ENCODE measurements at regions not wholly inside any gene's neighbourhood (a gene's known extent, or its start where the extent isn't known, plus 50 kb on each side); places are given as distances from the start of the nearest gene placed in this dataset.

DNA sequence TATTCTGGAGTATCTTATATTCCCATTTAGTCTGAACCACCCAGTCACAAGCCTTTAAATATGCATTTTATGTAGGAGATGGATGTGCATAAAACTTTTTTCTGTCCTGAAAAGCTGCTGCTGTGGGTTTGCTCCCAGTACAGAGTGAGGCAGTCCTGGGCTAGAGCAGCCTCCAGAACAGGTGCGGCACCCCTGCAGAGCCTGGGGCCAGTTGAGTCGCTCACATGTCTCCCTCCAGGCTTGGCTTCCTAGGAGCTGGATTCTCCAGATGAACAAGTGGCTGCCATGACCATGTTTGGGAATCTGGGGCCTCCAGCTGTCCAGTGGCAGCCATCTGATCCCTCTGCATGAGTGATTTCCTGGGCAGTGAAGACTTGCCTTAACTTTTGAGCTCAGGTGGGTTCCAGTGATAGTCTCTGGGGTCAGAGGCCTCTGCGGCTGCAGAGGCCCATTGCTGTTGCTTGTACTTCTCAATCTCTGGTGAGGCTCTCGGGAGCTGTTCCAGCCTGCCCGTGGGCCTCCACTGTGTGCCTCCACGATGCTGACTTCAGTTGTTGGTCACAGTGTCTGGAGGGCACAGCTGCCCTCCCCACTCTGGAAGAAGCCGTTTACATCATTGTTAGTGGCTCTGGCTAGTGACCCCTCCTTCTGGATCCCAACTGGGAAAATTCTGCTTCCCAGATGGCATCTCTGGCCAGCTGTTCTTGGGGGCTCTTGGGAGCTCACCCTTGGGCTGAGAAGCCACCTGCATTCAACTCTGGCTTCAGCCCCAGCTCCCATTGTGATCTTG is 120.4 kb downstream of the EMX2 start:
- Histone ChIP-seq H3K27ac (ENCODE audit: low read length) (no peak overlapping the region), H3K27me3 (ENCODE audit: control insufficient read depth, insufficient read depth, low read length) (no peaks in the 10 kb centered on the region), H3K4me1 (ENCODE audit: control insufficient read depth, insufficient read depth, low read length) (no peaks in the 10 kb centered on the region), H3K36me3 (ENCODE audit: control insufficient read depth, insufficient read depth, low read length) (no peaks in the 10 kb centered on the region), H3K4me3 (ENCODE audit: low read length) (no peak overlapping the region), H3K9me3 (ENCODE audit: control insufficient read depth, insufficient read depth, low read length) (no peaks in the 10 kb centered on the region)
- Mint-ChIP-seq H3K36me3 (no peaks in the 10 kb centered on the region), H3K27me3 (ENCODE audit: low read depth in 2 of 2) (peaks cover 0 to 8% of the 10 kb centered on the region in 2 donors), H3K27ac (no peak overlapping the region), H3K4me1 (no peaks in the 10 kb centered on the region), H3K9me3 (no peaks in the 10 kb centered on the region), H3K4me3 (no peak overlapping the region)
- DNase-seq, result no peak
- 86% methylated on average over 7 of the region's 7 CpGs for WGBS (ENCODE audit: insufficient coverage)
- TF ChIP-seq, protein P1, sequence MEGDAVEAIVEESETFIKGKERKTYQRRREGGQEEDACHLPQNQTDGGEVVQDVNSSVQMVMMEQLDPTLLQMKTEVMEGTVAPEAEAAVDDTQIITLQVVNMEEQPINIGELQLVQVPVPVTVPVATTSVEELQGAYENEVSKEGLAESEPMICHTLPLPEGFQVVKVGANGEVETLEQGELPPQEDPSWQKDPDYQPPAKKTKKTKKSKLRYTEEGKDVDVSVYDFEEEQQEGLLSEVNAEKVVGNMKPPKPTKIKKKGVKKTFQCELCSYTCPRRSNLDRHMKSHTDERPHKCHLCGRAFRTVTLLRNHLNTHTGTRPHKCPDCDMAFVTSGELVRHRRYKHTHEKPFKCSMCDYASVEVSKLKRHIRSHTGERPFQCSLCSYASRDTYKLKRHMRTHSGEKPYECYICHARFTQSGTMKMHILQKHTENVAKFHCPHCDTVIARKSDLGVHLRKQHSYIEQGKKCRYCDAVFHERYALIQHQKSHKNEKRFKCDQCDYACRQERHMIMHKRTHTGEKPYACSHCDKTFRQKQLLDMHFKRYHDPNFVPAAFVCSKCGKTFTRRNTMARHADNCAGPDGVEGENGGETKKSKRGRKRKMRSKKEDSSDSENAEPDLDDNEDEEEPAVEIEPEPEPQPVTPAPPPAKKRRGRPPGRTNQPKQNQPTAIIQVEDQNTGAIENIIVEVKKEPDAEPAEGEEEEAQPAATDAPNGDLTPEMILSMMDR (IDR thresholded peaks at IDR 0.05), result no peak
- intact Hi-C loops (cut with micrococcal nuclease), result no loop called here
- ATAC-seq, result no peak

DNA sequence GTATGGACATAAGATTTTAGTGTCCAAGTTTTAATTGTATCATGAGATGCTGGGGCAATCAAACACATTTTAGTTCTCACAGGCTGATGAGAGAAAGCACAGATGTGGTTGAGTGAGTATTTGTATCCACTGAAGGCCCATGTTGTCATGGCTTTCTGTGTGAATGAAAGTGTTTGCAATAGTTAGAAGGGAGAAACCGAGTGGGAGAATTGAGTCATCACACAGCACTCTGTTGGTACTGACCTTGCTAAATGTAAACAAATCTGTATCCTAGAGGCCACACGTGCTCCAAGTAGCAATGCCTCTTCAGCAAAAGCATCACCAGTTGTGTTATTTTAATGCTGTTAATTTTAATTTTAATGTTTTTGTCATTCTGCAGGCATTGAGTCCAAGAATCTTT is 121.2 kb downstream of the EMX2 start:
- DNase-seq (no peak), ATAC-seq (no peak)
- Mint-ChIP-seq H3K36me3 (no peaks in the 10 kb centered on the region), H3K27ac (no peak overlapping the region), H3K4me3 (no peak overlapping the region), H3K9me3 (no peaks in the 10 kb centered on the region), H3K27me3 (ENCODE audit: low read depth in 2 of 2) (peaks cover 0 to 8% of the 10 kb centered on the region in 2 donors), H3K4me1 (no peaks in the 10 kb centered on the region)
- H3K4me1 ChIP-seq (ENCODE audit: control insufficient read depth, insufficient read depth, low read length), result no peaks in the 10 kb centered on the region
- H3K36me3 ChIP-seq (ENCODE audit: control insufficient read depth, insufficient read depth, low read length), result no peaks in the 10 kb centered on the region
- no peak overlapping the region for H3K27ac ChIP-seq (ENCODE audit: low read length)
- intact Hi-C loops (cut with micrococcal nuclease), result no loop called here
- H3K4me3 ChIP-seq (ENCODE audit: low read length), result no peak overlapping the region
- TF ChIP-seq, protein P1 (IDR thresholded peaks at IDR 0.05), result no peak
- WGBS (ENCODE audit: insufficient coverage), result 44% methylated on average over 2 of the region's 2 CpGs
- H3K27me3 ChIP-seq (ENCODE audit: control insufficient read depth, insufficient read depth, low read length), result no peaks in the 10 kb centered on the region
- no peaks in the 10 kb centered on the region for H3K9me3 ChIP-seq (ENCODE audit: control insufficient read depth, insufficient read depth, low read length)

DNA sequence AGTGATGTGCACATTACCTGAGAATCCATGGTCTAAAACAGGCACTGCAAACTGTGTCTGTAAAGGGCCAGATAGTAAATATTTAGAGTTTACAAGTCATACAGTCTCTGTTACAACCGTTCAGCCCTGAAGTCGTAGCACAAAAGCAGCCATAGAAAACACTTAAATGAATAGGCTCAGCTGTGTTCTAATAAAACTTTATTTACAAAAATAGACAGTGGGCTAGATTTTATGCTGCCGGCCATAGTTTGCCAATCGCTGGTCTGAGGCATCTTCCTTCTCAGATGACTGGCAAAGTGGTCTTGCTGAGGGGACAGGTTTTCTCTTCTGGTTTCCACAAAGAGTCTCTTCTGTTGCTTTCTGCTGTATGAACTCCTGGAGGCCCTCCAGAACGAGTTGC is 121.7 kb downstream of the EMX2 start:
- H3K4me1 Mint-ChIP-seq, result no peaks in the 10 kb centered on the region
- H3K27me3 ChIP-seq (ENCODE audit: control insufficient read depth, insufficient read depth, low read length), result no peaks in the 10 kb centered on the region

More for the DNA sequence above, 121.7 kb downstream of the EMX2 start:
- H3K4me3 Mint-ChIP-seq, result no peak overlapping the region
- peaks cover 0 to 8% of the 10 kb centered on the region in 2 donors for H3K27me3 Mint-ChIP-seq (ENCODE audit: low read depth in 2 of 2)
- H3K9me3 ChIP-seq (ENCODE audit: control insufficient read depth, insufficient read depth, low read length), result no peaks in the 10 kb centered on the region
- no peak overlapping the region for H3K27ac Mint-ChIP-seq
- ATAC-seq (no peak), DNase-seq (no peak)
- TF ChIP-seq, protein P1 (IDR thresholded peaks at IDR 0.05), result no peak
- no peak overlapping the region for H3K4me3 ChIP-seq (ENCODE audit: low read length)
- WGBS (ENCODE audit: insufficient coverage), result 79% methylated on average over 5 of the region's 5 CpGs
- H3K36me3 Mint-ChIP-seq, result no peaks in the 10 kb centered on the region
- H3K36me3 ChIP-seq (ENCODE audit: control insufficient read depth, insufficient read depth, low read length), result no peaks in the 10 kb centered on the region
- intact Hi-C loops (cut with micrococcal nuclease), result no loop called here
- H3K9me3 Mint-ChIP-seq, result no peaks in the 10 kb centered on the region
- no peak overlapping the region for H3K27ac ChIP-seq (ENCODE audit: low read length)
- no peaks in the 10 kb centered on the region for H3K4me1 ChIP-seq (ENCODE audit: control insufficient read depth, insufficient read depth, low read length)

All from natural killer cell (primary cell).